OCI-LY7 (cell line): ENCODE measurements at regions not wholly inside any gene's neighbourhood (a gene's known extent, or its start where the extent isn't known, plus 50 kb on each side); places are given as distances from the start of the nearest gene placed in this dataset.

ENCODE experiments used
- CTCF ChIP-seq: fragments of 200-600 bp; sonication (generic); conservative IDR thresholded peaks from 2 replicates; pipeline ENCODE4 v1.5.1; 2014; ENCODE audit warnings: mild to moderate bottlenecking, antibody characterized with exemption, low read length, moderate library complexity, mixed read lengths
- EZH2phosphoT487 ChIP-seq: fragments of 200-600 bp; sonication (generic); IDR thresholded peaks from 2 replicates; pipeline ENCODE4 v1.6.1; 2018; ENCODE audit warnings: low read depth, borderline replicate concordance, mild to moderate bottlenecking, mixed run types, antibody characterized with exemption, low read length, moderate library complexity, mixed read lengths

- TF ChIP-seq CTCF (no peak), EZH2phosphoT487 (no peak)
Measured at GRCh38 chr17:73968680-73969079, 234.8 kb upstream of the RPL38 start.
